ENCODE measurements at regions not wholly inside any gene's neighbourhood (a gene's known extent, or its start where the extent isn't known, plus 50 kb on each side); places are given as distances from the start of the nearest gene placed in this dataset.

- no peak for DNase-seq
These were observed 462.9 kb downstream of the WDR72 start for GRCh38 chr15:53296603-53297002.

DNA sequence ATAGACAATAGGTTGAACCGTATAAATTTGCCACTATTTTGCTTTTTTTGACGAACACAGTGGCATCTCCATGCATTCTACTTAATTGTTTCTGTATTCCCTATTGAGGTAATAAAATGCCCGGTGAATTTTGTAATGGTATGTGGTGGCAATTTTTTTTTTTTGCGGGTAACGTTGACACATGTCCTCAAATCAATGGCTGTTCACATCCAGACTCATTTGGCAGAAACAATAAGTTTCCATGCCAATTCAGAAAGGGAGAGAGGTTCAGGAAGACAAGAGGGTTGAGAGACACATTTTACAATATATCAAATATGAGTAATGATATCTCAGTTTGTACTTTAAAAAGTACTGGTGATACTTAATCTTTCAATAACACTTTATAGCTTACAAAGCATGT is 463.9 kb downstream of the WDR72 start:
- DNase-seq, result no peak

DNA sequence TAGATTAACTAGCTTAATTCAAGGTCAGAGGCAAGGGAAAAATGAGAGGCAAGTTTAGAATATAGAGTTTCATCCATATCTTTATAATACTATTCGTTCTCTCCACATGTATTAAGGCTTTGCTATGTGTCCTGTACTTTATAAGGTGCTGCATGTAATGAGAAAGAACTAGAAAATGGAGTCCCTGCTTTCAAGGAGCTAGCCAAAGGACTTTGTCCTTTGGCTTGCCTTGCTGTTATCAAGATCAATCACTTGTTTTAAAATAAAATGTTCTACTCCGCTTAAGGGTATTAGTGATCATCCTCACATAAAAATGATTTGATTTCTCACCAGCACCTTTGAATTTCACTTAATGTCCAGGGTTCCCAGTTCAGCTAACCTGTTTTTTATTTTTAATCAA is 470.9 kb downstream of the WDR72 start:
- no peak for DNase-seq

- DNase-seq, result no peak
These were observed 484.5 kb upstream of the ONECUT1 start for GRCh38 chr15:53274630-53275029.

DNA sequence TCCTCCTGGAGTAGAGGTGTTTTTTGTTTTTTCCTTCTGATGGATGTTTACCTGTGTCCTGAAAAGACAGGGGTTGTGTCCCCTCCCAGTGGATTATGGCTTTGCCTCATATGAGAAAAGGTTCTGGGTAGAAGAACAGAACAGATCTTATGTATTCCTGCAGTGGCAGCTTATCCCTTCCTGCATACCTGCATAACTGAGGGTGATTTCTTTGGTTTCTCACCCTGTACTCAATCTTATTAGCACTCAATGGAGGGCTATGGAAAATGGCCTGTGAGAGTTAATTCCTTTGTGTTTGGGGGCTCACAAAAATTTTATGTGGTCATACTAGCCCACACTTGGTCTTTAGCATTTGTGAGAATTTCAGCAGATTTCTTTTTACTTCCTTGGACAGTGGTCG is 482.0 kb upstream of the ONECUT1 start:
- DNase-seq, result no peak

DNA sequence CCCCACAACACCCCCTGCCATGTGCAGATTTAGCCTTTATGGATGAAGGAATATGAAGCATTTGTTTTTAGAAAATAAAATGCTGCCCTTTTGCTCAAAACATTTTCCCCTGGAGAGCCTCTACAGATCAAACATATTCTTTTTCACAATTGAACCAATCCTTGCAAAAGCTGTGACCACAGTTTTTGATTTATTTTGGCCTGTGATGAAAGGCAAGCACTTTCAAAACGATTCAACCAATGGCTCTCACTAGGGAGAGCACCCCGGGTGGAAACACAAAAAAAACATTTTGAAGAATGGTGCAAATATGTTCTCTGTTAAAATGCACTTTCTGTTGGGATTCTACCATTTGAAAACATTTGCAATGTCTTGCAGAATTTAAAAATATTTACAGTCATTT is 476.0 kb upstream of the ONECUT1 start:
- DNase-seq, result no peak

- DNase-seq, result no peak
These were observed 470.5 kb upstream of the ONECUT1 start for GRCh38 chr15:53260647-53261046.

- no peak for DNase-seq
These were observed 466.3 kb upstream of the ONECUT1 start for GRCh38 chr15:53256457-53256856.

DNA sequence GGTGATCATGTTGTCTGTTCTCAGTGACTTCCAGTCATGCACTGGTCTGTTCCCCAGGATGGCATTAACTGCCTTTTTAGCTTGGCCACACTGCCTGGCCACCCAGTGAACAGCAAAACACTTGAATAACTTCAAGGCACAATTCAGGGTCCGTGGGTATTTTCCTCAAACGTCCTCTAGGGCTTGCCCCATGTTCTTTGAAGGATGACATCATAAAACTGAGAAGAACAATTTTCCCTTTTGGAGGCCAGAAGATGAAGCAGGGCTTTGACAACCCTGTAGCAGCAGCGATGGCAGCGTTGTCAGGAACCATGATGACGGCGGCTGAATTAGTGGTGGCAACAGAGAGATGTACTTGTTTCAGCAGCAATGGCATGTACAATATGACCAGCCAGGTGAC is 465.9 kb upstream of the ONECUT1 start:
- DNase-seq, result no peak

GRCh38 chr15:53251996-53252395 is 461.9 kb upstream of the ONECUT1 start:
- no peak for DNase-seq

DNA sequence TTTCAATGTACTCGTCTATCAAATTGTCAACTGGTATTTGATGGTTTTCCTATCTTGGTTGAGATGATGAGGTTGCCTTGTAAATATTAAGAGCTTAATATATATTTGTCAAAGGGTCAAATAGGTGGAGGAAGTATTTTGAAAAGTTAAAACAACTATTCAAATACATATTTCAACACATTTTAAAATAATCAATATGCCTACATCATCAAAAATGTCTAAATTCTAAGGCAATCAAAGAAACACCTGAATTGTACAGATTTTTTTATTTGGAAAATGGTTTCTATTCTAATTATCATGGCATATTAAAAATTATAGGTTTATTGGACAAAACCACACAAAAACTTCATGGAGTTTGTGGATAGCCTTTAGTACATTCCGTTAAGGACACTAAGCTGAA is 461.4 kb upstream of the ONECUT1 start:
- no peak for DNase-seq

DNA sequence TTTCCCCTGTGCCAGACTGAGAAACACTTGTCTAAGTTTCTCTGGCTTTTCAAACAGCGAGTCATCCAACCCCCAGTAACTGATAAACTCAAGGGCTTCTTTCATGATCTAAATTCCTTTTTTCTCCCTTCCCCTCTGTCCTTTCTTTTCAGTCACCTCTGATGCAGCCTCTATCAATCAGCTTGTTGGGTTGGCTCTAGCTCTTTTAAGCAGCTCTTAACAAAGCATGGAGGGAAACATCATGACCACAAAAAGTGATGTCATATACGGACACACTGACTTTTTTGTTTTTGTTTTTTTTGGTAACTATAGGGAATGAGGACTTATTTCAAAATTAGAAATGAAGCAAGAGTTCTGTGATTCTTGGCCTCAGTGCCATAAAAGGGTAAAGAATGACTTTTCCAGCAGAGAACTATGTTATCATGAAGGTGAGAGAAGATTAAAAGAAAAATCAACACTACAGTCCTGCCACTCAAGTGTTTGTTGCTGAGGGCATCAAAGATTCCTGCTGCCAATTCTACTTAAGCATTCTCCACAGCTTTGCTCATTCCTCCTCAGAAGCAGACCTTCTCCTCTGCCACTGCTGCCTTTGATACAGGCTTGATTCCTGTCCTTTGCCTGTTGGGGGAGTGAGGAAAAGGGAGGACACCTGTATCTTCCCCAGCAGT is 457.0 kb upstream of the ONECUT1 start:
- no peak for DNase-seq

DNA sequence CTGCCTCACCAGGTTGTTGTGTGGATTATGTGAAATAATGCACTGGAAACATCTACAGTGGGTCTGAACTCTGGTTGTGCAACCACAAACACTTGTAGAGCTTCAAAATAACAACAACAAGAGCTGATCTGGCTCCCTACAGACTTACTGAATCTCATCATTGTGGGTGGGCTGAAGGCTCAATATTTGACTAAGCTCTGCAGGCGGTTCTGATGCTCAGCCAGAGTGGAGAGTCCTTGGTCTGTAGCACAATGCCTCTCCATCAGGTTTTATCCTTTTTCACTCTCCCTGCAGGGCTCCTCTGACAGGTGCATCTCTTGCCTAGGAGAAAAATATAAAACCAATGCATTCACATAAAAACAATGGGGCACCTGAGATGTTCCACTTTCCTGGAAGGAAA is 456.3 kb upstream of the ONECUT1 start:
- DNase-seq, result no peak

DNA sequence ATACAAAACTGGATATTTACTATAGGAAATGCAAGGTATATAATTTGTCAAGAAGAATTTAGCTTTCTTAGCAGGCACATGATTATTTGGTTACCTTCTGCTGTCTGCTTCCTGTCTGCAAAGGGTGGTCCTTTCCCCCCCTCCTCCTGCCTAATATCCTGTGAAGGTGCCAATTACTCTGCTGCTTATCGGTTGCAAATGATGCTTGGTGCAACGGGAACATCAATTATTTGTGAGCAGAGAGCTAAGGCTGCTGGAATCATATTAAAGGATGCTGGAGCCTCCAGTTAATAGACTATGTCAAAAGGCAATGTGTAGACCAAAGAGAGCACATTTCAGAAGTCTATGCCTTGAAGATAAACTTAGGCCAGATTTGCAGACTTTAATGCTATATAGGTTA is 443.7 kb upstream of the ONECUT1 start:
- DNase-seq, result no peak

DNA sequence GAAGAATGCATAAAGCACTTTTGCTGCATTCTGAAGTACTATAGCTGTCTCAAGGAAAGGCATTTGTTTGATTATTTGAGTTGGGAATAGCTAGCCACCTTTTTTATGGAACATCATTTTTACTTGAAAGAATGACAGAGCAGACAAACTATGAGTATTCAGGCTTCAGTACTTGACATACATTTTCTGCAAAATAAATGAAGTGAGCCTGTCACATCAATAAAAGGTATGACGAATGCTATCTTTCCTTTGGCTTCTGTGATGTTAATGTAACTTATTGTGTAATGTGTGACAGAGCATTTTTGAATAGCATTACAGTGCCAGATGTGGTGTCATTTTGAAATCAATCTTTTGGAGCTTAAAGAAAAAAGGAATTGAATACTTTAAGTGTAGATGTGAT is 440.3 kb upstream of the ONECUT1 start:
- no peak for DNase-seq

GRCh38 chr15:53226559-53226958 is 436.4 kb upstream of the ONECUT1 start:
- no peak for DNase-seq

DNA sequence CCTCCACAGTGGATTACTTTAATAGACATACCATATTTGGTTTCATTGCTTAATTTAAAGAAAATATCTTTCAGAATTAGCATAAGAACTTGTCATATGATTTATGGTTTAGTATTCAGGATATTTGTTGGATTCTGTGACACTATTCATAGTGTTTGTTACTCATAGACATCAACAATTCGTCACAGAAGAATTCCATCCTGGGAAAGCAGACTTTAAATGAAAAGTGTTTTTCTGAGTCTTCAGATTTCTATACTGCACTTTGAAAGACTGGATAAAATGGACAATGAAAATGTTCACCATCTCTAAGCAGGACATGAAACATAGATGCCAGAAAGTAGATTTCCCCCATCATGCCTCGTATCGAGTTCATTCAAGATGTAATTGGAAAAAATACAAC is 435.6 kb upstream of the ONECUT1 start:
- no peak for DNase-seq

- DNase-seq, result no peak
These were observed 434.2 kb upstream of the ONECUT1 start for GRCh38 chr15:53224371-53224770.

DNA sequence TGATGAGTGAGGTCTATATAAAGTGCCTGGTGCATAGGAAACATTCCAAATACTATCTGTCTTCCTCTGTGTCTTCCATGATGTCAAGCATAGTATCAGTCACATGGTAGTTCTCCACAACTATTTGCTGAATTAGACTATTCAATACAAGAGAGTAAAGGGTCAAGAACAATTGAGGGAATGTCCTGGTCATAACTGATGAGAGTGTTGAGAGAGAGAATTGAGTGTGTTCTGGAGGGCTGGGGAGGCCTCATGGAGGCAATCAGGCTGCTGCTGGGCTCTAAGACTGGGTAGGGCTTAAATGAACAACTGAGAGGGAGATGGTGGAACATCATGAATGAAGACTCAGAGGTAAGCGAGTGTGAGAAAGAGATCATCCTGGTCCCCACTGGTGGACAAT is 433.7 kb upstream of the ONECUT1 start:
- DNase-seq, result no peak

DNA sequence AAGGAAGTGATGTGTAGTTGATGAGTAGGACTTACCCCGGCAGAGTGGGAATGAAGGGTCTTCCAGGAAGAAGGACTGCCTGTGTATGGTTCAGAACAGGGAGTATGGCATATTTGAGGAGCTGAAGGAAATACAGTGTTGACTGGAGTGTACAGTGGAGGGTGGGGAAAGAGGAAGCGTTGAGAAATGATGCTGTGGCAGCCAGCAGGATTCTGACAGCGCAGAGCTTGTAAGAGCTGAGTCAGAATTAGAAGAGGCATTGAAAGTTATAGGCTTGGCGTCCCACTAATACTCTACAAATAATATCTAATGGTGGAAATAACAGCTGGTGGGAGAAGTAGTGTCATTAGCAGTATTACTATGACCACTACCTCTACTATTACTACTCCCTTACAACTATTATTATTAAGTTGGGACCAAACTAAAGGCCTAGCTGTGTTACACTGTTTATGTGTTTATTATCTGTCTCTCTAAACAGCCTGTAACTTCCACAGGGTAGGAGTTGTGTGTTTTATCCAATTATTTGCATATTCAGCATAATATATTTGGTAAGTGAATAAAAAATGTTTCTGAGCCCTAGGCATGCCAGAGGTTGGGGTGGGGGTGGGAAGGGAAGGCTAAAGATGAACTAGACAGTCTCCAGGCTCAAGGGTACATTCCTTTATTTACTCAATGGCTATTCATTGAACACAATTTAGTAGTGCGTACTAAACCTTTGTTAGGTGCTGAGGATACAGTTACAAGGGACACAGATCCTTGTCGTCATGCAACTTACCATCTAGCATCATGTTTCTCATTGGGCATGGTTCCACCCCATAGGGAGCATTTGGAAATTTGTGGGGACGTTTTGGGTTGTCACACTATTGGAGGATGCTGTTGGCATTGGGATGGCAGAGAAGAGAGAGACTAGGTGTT is 428.8 kb upstream of the ONECUT1 start:
- no peak for DNase-seq

GRCh38 chr15:53216036-53216435 is 425.9 kb upstream of the ONECUT1 start:
- DNase-seq, result no peak

GRCh38 chr15:53213336-53213735 is 423.2 kb upstream of the ONECUT1 start:
- no peak for DNase-seq

DNA sequence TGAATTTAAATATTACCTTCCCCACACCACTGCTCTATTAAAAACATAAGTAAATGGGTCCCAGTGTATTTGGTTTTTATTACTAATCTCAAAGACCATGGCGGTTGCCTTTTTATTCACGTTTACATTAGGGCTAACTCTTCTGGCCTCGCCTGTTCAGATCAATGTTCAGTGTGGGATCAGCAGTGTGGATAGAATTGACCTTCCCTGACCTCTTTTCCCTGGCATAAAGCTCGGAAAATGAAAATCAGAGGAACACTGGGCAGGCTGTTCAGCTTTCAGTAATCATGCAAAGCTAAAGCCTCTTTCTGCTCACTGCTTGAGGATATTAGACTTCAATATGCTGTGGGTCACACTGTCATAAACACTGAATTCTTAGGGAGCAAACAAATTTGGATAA is 422.6 kb upstream of the ONECUT1 start:
- DNase-seq, result no peak

- DNase-seq, result no peak
These were observed 420.5 kb upstream of the ONECUT1 start for GRCh38 chr15:53210653-53211052.

Measured in hippocampal formation (tissue), 2 donors.